ENCODE measurements at regions not wholly inside any gene's neighbourhood (a gene's known extent, or its start where the extent isn't known, plus 50 kb on each side); places are given as distances from the start of the nearest gene placed in this dataset.

GRCh38 chr5:68060382-68060781 is 155.2 kb upstream of the PIK3R1 start:
- Mint-ChIP-seq H3K9me3 (peaks cover 26% of the 10 kb centered on the region), H3K4me1 (no peaks in the 10 kb centered on the region), H3K36me3 (no peaks in the 10 kb centered on the region), H3K27me3 (ENCODE audit: insufficient read depth, low read depth) (no peaks in the 10 kb centered on the region), H3K4me3 (no peak overlapping the region), H3K27ac (no peak overlapping the region)
- no peak overlapping the region for H3K4me2 ChIP-seq
- no peak for DNase-seq (ENCODE audit: low spot score)
- H3K27ac ChIP-seq: no peak overlapping the region
- no peak overlapping the region for H2AFZ ChIP-seq (replicated peaks)
- no peak overlapping the region for H3K9ac ChIP-seq
- H3K4me1 ChIP-seq: peaks cover 2% of the 10 kb centered on the region
- no peak overlapping the region for H3K4me3 ChIP-seq
- no peaks in the 10 kb centered on the region for H3F3A ChIP-seq (ENCODE audit: low read depth)
- no peaks in the 10 kb centered on the region for H3K79me2 ChIP-seq (ENCODE audit: low read depth)
- H3K9me3 ChIP-seq (ENCODE audit: low read depth): no peaks in the 10 kb centered on the region
- no peaks in the 10 kb centered on the region for H3K27me3 ChIP-seq
- TF ChIP-seq CTCF (IDR thresholded peaks at IDR 0.05): no peak
- no peak for TF ChIP-seq EZH2 (IDR thresholded peaks at IDR 0.05)
- no peak for TF ChIP-seq EZH2phosphoT487 (IDR thresholded peaks at IDR 0.05)
- H3K36me3 ChIP-seq: no peaks in the 10 kb centered on the region
- no peaks in the 10 kb centered on the region for H4K20me1 ChIP-seq (ENCODE audit: low read depth)

- Histone ChIP-seq H3K27ac (no peak overlapping the region), H2AFZ (replicated peaks) (no peak overlapping the region), H3K4me2 (no peak overlapping the region), H3K79me2 (ENCODE audit: low read depth) (no peaks in the 10 kb centered on the region), H3K9ac (no peak overlapping the region), H4K20me1 (ENCODE audit: low read depth) (no peaks in the 10 kb centered on the region), H3K4me1 (peaks cover 16% of the 10 kb centered on the region), H3K27me3 (no peaks in the 10 kb centered on the region), H3K4me3 (no peak overlapping the region), H3K9me3 (ENCODE audit: low read depth) (no peaks in the 10 kb centered on the region), H3K36me3 (no peaks in the 10 kb centered on the region), H3F3A (ENCODE audit: low read depth) (peaks cover 14% of the 10 kb centered on the region)
- peaks cover 10% of the 10 kb centered on the region for H3K9me3 Mint-ChIP-seq
- TF ChIP-seq EZH2 (IDR thresholded peaks at IDR 0.05) (no peak), CTCF (IDR thresholded peaks at IDR 0.05) (no peak), EZH2phosphoT487 (IDR thresholded peaks at IDR 0.05) (no peak)
- H3K36me3 Mint-ChIP-seq: no peaks in the 10 kb centered on the region
- H3K4me1 Mint-ChIP-seq: peaks cover 3% of the 10 kb centered on the region
- no peaks in the 10 kb centered on the region for H3K27me3 Mint-ChIP-seq (ENCODE audit: insufficient read depth, low read depth)
- H3K4me3 Mint-ChIP-seq: no peak overlapping the region
- H3K27ac Mint-ChIP-seq: no peak overlapping the region
- DNase-seq (ENCODE audit: low spot score): no peak
Observed at GRCh38 chr5:68057191-68057590, 158.4 kb upstream of the PIK3R1 start.

GRCh38 chr5:68055686-68056085 is 159.9 kb upstream of the PIK3R1 start:
- Histone ChIP-seq H3F3A (ENCODE audit: low read depth) (peaks cover 14% of the 10 kb centered on the region), H2AFZ (replicated peaks) (no peak overlapping the region), H3K9ac (no peak overlapping the region), H3K27ac (no peak overlapping the region), H3K4me3 (no peak overlapping the region), H3K27me3 (no peaks in the 10 kb centered on the region), H3K9me3 (ENCODE audit: low read depth) (no peaks in the 10 kb centered on the region), H3K79me2 (ENCODE audit: low read depth) (no peaks in the 10 kb centered on the region), H4K20me1 (ENCODE audit: low read depth) (no peaks in the 10 kb centered on the region), H3K36me3 (no peaks in the 10 kb centered on the region), H3K4me1 (peaks cover 16% of the 10 kb centered on the region), H3K4me2 (no peak overlapping the region)
- H3K36me3 Mint-ChIP-seq: no peaks in the 10 kb centered on the region
- TF ChIP-seq EZH2 (IDR thresholded peaks at IDR 0.05) (no peak), CTCF (IDR thresholded peaks at IDR 0.05) (peak; percentile 30)
- H3K4me3 Mint-ChIP-seq: no peak overlapping the region
- H3K27ac Mint-ChIP-seq: no peak overlapping the region
- no peaks in the 10 kb centered on the region for H3K9me3 Mint-ChIP-seq
- H3K27me3 Mint-ChIP-seq (ENCODE audit: insufficient read depth, low read depth): no peaks in the 10 kb centered on the region
- H3K4me1 Mint-ChIP-seq: peaks cover 3% of the 10 kb centered on the region
- DNase-seq (ENCODE audit: low spot score): no peak

Measured in neural progenitor cell (in vitro differentiated cells).